Neural crest cell (in vitro differentiated cells): ENCODE measurements at regions not wholly inside any gene's neighbourhood (a gene's known extent, or its start where the extent isn't known, plus 50 kb on each side); places are given as distances from the start of the nearest gene placed in this dataset.
"Not testable (repeated sequence)": the region's sequence is repeated elsewhere in the genome, so short reads cannot be mapped to it uniquely, and the experiment has no call there.

Source experiments
- DNase-seq: peaks from one replicate; pipeline ENCODE4 v3.0.0; 2021; ENCODE audit warnings: low read depth, mixed read lengths, low spot score
- H3K27ac Mint-ChIP-seq: one replicate; pipeline ENCODE4 v1.8.0; 2021; ENCODE audit warnings: mild to moderate bottlenecking, mixed read lengths; ENCODE audit not compliant: unreplicated experiment
- H3K27me3 Mint-ChIP-seq: 2 replicates; pipeline ENCODE4 v1.8.0; 2021; ENCODE audit warnings: low read depth, mild to moderate bottlenecking, mixed read lengths
- H3K36me3 Mint-ChIP-seq: 2 replicates; pipeline ENCODE4 v1.8.0; 2021; ENCODE audit warnings: low read depth, mild to moderate bottlenecking, mixed read lengths
- H3K4me1 Mint-ChIP-seq: 2 replicates; pipeline ENCODE4 v1.8.0; 2021; ENCODE audit warnings: mixed read lengths
- H3K4me3 Mint-ChIP-seq: one replicate; pipeline ENCODE4 v1.8.0; 2021; ENCODE audit warnings: mild to moderate bottlenecking, mixed read lengths
- H3K9me3 Mint-ChIP-seq: 2 replicates; pipeline ENCODE4 v1.8.0; 2021; ENCODE audit warnings: mixed read lengths
- CTCF ChIP-seq: fragments of 200-600 bp; sonication (generic); conservative IDR thresholded peaks from 2 replicates; pipeline ENCODE4 v1.5.0; 2021; ENCODE audit warnings: antibody characterized with exemption, mild to moderate bottlenecking

- Mint-ChIP-seq H3K36me3 (peaks cover 4% of the 10 kb centered on the region), H3K4me1 (no peaks in the 10 kb centered on the region), H3K27ac (no peak overlapping the region), H3K4me3 (no peak overlapping the region), H3K9me3 (peaks cover 6% of the 10 kb centered on the region), H3K27me3 (no peaks in the 10 kb centered on the region)
- DNase-seq: no peak
- TF ChIP-seq CTCF: no peak
Observed at GRCh38 chr4:83962492-83962891, 426.6 kb downstream of the GPAT3 start.

GRCh38 chr4:83961575-83961974 lies 425.7 kb downstream of the GPAT3 start:
- Mint-ChIP-seq H3K9me3 (peaks cover 6% of the 10 kb centered on the region), H3K27me3 (no peaks in the 10 kb centered on the region), H3K4me3 (no peak overlapping the region), H3K27ac (no peak overlapping the region), H3K36me3 (peaks cover 4% of the 10 kb centered on the region), H3K4me1 (no peaks in the 10 kb centered on the region)
- TF ChIP-seq CTCF: no peak
- no peak for DNase-seq

GRCh38 chr4:83959160-83959559 lies 423.3 kb downstream of the GPAT3 start:
- H3K4me1 Mint-ChIP-seq: no peaks in the 10 kb centered on the region
- H3K36me3 Mint-ChIP-seq: no peaks in the 10 kb centered on the region
- no peaks in the 10 kb centered on the region for H3K27me3 Mint-ChIP-seq
- H3K4me3 Mint-ChIP-seq: no peak overlapping the region
- H3K9me3 Mint-ChIP-seq: peaks cover 3% of the 10 kb centered on the region
- H3K27ac Mint-ChIP-seq: no peak overlapping the region
- DNase-seq: no peak
- no peak for TF ChIP-seq CTCF

GRCh38 chr4:83947830-83948193 lies 411.9 kb downstream of the GPAT3 start:
- no peaks in the 10 kb centered on the region for H3K4me1 Mint-ChIP-seq
- H3K36me3 Mint-ChIP-seq: no peaks in the 10 kb centered on the region
- TF ChIP-seq CTCF: no peak
- no peaks in the 10 kb centered on the region for H3K9me3 Mint-ChIP-seq
- no peak overlapping the region for H3K4me3 Mint-ChIP-seq
- no peak overlapping the region for H3K27ac Mint-ChIP-seq
- no peak for DNase-seq
- no peaks in the 10 kb centered on the region for H3K27me3 Mint-ChIP-seq

GRCh38 chr4:83947125-83947829 lies 411.4 kb downstream of the GPAT3 start:
- no peak for TF ChIP-seq CTCF
- H3K27ac Mint-ChIP-seq: no peak overlapping the region
- H3K27me3 Mint-ChIP-seq: no peaks in the 10 kb centered on the region
- H3K4me1 Mint-ChIP-seq: no peaks in the 10 kb centered on the region
- peaks cover 2% of the 10 kb centered on the region for H3K9me3 Mint-ChIP-seq
- H3K4me3 Mint-ChIP-seq: no peak overlapping the region
- H3K36me3 Mint-ChIP-seq: no peaks in the 10 kb centered on the region
- no peak for DNase-seq

- not testable (repeated sequence) for H3K4me3 Mint-ChIP-seq, H3K27ac Mint-ChIP-seq, H3K27me3 Mint-ChIP-seq, H3K4me1 Mint-ChIP-seq, DNase-seq, H3K36me3 Mint-ChIP-seq, H3K9me3 Mint-ChIP-seq
Observed at GRCh38 chr4:83943691-83944090, 407.8 kb downstream of the GPAT3 start.
